ENCODE measurements at regions not wholly inside any gene's neighbourhood (a gene's known extent, or its start where the extent isn't known, plus 50 kb on each side); places are given as distances from the start of the nearest gene placed in this dataset.

DNA sequence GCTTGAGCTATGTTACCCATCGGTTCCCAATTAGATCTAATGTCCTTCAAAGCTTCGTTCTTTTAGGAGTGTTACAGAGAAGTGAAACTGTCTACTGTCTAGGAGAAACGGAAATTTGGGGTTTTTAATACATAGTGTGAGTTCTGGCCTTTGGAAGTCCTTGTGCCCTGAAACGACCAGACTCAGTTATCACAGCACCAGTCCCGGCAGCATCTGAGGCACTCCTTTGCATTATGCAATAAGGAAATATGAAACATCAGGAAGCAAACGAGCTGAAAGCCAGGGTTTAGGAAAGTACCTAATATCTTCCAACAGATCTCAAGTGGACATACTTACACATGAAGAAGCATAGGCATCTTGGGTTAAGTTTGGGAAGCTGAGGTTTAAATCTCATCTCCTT is 61.8 kb upstream of the ADGRF1 start:
- no peak for DNase-seq
- Histone ChIP-seq H3K9me3 (replicated peaks) (no peaks in the 10 kb centered on the region), H3K27me3 (ENCODE audit: low read depth) (peaks cover 6% of the 10 kb centered on the region), H3K4me3 (no peak overlapping the region), H3K36me3 (no peaks in the 10 kb centered on the region), H3K4me1 (peaks cover 3% of the 10 kb centered on the region), H3K27ac (replicated peaks) (no peak overlapping the region)
- intact Hi-C loops (cut with micrococcal nuclease): no loop called here
- no peak for TF ChIP-seq CTCF (IDR thresholded peaks at IDR 0.05; ENCODE audit: borderline replicate concordance)

DNA sequence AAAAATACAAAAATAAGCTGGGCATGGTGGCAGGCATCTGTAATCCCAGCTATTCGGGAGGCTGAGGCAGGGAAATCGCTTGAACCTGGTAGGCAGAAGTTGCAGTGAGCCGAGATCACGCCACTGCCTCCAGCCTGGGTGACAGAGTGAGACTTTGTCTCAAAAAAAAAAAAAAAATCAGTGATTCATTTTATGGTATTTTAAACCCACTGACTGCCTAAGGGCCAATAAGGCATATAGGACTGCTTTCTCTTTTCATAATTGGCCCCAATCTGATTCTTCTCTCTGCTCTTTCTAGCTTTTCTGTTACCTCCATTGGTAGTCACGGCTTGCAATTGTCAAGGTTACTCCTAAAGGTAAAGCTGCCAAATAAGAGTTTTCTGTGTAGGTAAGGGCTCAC is 60.2 kb upstream of the ADGRF1 start:
- intact Hi-C loops (cut with micrococcal nuclease): no loop called here
- no peak overlapping the region for H3K4me3 ChIP-seq
- TF ChIP-seq CTCF (IDR thresholded peaks at IDR 0.05; ENCODE audit: borderline replicate concordance): no peak
- peaks cover 19% of the 10 kb centered on the region for H3K4me1 ChIP-seq
- H3K9me3 ChIP-seq (replicated peaks): no peaks in the 10 kb centered on the region
- no peaks in the 10 kb centered on the region for H3K27me3 ChIP-seq (ENCODE audit: low read depth)
- H3K36me3 ChIP-seq: no peaks in the 10 kb centered on the region
- DNase-seq: no peak
- H3K27ac ChIP-seq (replicated peaks): no peak overlapping the region

DNA sequence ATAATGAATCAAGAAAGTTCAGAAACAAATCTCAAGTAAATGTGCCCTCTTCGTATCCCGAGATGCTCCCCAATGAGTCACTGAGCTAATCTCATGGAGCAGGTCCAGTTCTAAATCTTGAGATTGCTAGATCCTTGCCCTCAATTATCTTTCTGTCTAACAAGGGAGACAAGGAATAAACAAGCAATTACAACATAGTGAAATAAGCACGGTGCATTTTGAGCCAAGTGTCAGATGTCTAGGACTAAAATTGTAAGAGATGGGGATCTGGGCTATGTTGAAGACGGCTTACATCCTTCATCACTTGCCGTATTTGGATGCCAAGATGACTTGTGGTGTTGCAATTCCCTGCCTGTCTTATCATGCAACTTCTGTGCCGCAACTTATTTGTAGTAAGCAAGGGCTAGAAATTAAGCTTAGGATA is 56.5 kb upstream of the ADGRF1 start:
- Histone ChIP-seq H3K4me3 (no peak overlapping the region), H3K36me3 (no peaks in the 10 kb centered on the region), H3K9me3 (replicated peaks) (no peaks in the 10 kb centered on the region), H3K27ac (replicated peaks) (peak overlapping the region; percentile 53), H3K4me1 (peaks cover 33% of the 10 kb centered on the region), H3K27me3 (ENCODE audit: low read depth) (peaks cover 13% of the 10 kb centered on the region)
- intact Hi-C loops (cut with micrococcal nuclease): loop anchor here (5.0 kb wide), 1 partner anchor 209 kb away; the partner anchor contains the start of gene TNFRSF21
- no peak for DNase-seq
- no peak for TF ChIP-seq CTCF (IDR thresholded peaks at IDR 0.05; ENCODE audit: borderline replicate concordance)

DNA sequence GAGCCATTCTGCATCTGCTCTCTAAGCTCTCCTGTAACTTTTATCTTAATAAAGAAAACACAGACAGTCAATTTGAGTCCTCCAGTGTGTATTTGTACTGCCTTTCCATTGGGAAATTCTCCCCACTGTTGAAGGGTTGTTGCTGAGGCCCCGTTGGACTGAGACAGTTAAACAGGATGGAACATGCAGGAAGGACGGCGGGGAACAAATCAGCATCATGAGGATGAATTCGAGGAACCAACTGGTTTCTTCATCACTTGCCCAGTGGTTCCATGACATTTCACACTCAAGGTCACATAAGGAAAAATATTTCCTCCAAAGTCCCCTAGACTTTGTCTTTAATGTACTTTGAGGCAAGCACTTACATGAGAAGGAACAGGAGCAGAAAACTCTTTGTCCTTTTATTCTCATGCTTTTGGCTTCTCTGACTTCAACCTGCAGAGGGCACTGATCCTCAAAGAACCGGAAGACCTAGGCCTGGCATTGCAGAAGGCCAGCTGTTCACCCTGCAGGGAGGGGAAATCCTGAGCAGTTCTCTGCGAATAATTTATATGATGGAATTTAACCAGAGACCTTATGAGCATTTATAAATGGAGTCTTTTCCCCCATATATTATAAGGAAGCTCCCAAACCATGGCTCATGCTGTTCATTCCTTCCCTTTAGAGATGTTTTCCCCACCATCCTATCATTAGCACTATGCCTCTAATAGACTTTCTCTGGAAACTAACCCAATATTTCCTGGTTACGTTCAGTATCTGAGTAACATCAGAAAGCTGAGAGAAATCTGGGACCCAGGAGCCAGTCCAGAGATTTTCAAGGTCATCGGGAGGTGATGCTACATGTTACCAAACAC is 55.2 kb upstream of the ADGRF1 start:
- Histone ChIP-seq H3K27ac (replicated peaks) (peak overlapping the region; percentile 53), H3K4me1 (peaks cover 33% of the 10 kb centered on the region), H3K4me3 (no peak overlapping the region), H3K36me3 (no peaks in the 10 kb centered on the region), H3K9me3 (replicated peaks) (no peaks in the 10 kb centered on the region), H3K27me3 (ENCODE audit: low read depth) (peaks cover 13% of the 10 kb centered on the region)
- DNase-seq: peak; percentile 45
- TF ChIP-seq CTCF (IDR thresholded peaks at IDR 0.05; ENCODE audit: borderline replicate concordance): peak; percentile 76
- intact Hi-C loops (cut with micrococcal nuclease): loop anchor here (5.0 kb wide), 1 partner anchor 210 kb away; the partner anchor contains the start of gene TNFRSF21

GRCh38 chr6:47096211-47096895 is 54.2 kb upstream of the ADGRF1 start:
- TF ChIP-seq CTCF (IDR thresholded peaks at IDR 0.05; ENCODE audit: borderline replicate concordance): no peak
- H3K9me3 ChIP-seq (replicated peaks): no peaks in the 10 kb centered on the region
- no peaks in the 10 kb centered on the region for H3K36me3 ChIP-seq
- DNase-seq: no peak
- no peak overlapping the region for H3K4me3 ChIP-seq
- H3K4me1 ChIP-seq: peaks cover 33% of the 10 kb centered on the region
- peaks cover 13% of the 10 kb centered on the region for H3K27me3 ChIP-seq (ENCODE audit: low read depth)
- intact Hi-C loops (cut with micrococcal nuclease): loop anchor here (5.0 kb wide), 1 partner anchor 211 kb away; the partner anchor contains the start of gene TNFRSF21
- peak overlapping the region; percentile 53 for H3K27ac ChIP-seq (replicated peaks)
